C4-2B (cell line): ENCODE measurements at regions not wholly inside any gene's neighbourhood (a gene's known extent, or its start where the extent isn't known, plus 50 kb on each side); places are given as distances from the start of the nearest gene placed in this dataset.

Source experiments
- ZFX ChIP-seq: fragments of 450-650 bp; IDR thresholded peaks from 2 replicates; pipeline ENCODE4 v1.6.1; 2017
- TF ChIP-seq, protein P1 (sequence below): fragments of 450-650 bp; conservative IDR thresholded peaks from 2 replicates; pipeline ENCODE4 v1.5.1; 2017; ENCODE audit warnings: mild to moderate bottlenecking

DNA sequence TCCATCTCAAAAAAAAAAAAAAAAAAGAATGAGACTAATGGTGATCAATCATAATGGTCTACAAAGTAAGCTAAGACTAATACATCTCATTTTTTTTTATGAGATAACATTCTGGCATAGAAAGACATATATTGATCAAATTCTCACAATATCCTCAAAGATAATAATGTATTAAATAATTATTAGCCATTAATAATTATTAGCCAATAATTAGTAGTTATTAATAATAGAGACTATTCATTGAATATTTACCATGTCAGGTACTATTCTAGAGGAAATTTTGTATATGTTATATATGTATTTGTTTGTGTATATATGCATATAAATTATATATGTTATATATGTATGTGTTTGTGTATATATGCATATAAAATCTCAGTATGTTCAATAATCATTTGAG lies 137.7 kb upstream of the PTBP2 start:
- TF ChIP-seq, protein P1, sequence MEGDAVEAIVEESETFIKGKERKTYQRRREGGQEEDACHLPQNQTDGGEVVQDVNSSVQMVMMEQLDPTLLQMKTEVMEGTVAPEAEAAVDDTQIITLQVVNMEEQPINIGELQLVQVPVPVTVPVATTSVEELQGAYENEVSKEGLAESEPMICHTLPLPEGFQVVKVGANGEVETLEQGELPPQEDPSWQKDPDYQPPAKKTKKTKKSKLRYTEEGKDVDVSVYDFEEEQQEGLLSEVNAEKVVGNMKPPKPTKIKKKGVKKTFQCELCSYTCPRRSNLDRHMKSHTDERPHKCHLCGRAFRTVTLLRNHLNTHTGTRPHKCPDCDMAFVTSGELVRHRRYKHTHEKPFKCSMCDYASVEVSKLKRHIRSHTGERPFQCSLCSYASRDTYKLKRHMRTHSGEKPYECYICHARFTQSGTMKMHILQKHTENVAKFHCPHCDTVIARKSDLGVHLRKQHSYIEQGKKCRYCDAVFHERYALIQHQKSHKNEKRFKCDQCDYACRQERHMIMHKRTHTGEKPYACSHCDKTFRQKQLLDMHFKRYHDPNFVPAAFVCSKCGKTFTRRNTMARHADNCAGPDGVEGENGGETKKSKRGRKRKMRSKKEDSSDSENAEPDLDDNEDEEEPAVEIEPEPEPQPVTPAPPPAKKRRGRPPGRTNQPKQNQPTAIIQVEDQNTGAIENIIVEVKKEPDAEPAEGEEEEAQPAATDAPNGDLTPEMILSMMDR = no peak
- no peak for TF ChIP-seq ZFX
